H1 (cell line): ENCODE measurements at regions not wholly inside any gene's neighbourhood (a gene's known extent, or its start where the extent isn't known, plus 50 kb on each side); places are given as distances from the start of the nearest gene placed in this dataset.

Experiments used
- CTCF ChIA-PET: fragments of 300-600 bp; sonication (Branson Sonifier 250); formaldehyde crosslinking; loops from one replicate; lab custom pipeline; 2021; ENCODE audit not compliant: partially characterized antibody; lab: Charles Lee
- POLR2A ChIA-PET: fragments of 300-600 bp; sonication (Branson Sonifier 250); formaldehyde crosslinking; loops from one replicate; lab custom pipeline; 2021; ENCODE audit warnings: inconsistent platforms; ENCODE audit not compliant: partially characterized antibody; lab: Charles Lee
- DNase-seq, 2 experiments: peaks; one replicate each; pipeline versions ENCODE4 v3.0.0 to v3.0.0-alpha.2; 2010 to 2022; ENCODE audit warnings: low spot score in 2 of 2, low read depth in 1 of 2, mixed read lengths in 1 of 2
- FAIRE-seq: peaks from 2 replicates; lab custom pipeline; 2011; peaks lifted over from hg19 to GRCh38; lab: Jason Lieb, UNC
- H2AFZ ChIP-seq: 2 replicates; pipeline ENCODE4 v1.8.1; 2012; ENCODE audit warnings: low read length, inconsistent platforms
- H2AK5ac ChIP-seq: 2 replicates; pipeline ENCODE4 v1.6.1; 2013; ENCODE audit warnings: low read depth, low read length
- H2BK120ac ChIP-seq: replicated peaks from 2 replicates; pipeline ENCODE3; 2013; ENCODE audit warnings: low read depth, low read length, inconsistent platforms
- H2BK12ac ChIP-seq: 2 replicates; pipeline ENCODE4 v1.6.1; 2013; ENCODE audit warnings: low read depth, low read length
- H2BK15ac ChIP-seq: 2 replicates; pipeline ENCODE4 v1.6.1; 2013; ENCODE audit warnings: low read length
- H2BK20ac ChIP-seq: 2 replicates; pipeline ENCODE4 v1.6.1; 2013; ENCODE audit warnings: low read length
- H2BK5ac ChIP-seq: 2 replicates; pipeline ENCODE4 v1.6.1; 2013; ENCODE audit warnings: low read depth, low read length
- H3K14ac ChIP-seq: 2 replicates; pipeline ENCODE4 v1.6.1; 2013; ENCODE audit warnings: inconsistent platforms; ENCODE audit not compliant: insufficient read length
- H3K18ac ChIP-seq: 2 replicates; pipeline ENCODE4 v1.6.1; 2013; ENCODE audit warnings: low read length; ENCODE audit errors: extremely low read depth
- H3K23ac ChIP-seq: 2 replicates; pipeline ENCODE4 v1.6.1; 2013; ENCODE audit warnings: inconsistent platforms; ENCODE audit not compliant: insufficient read length
- H3K23me2 ChIP-seq: 2 replicates; pipeline ENCODE4 v1.6.1; 2013; ENCODE audit warnings: low read depth, low read length
- H3K27ac ChIP-seq: 2 replicates; pipeline ENCODE4 v1.6.1; 2011; ENCODE audit warnings: low read depth, low read length, inconsistent platforms
- H3K27me3 ChIP-seq, 4 experiments: replicated peaks in 1 of 4; 1 replicate in 1 of 4; 2 replicates in 3 of 4; pipeline versions ENCODE4 v1.6.1 to v1.8.1; 2011 to 2013; ENCODE audit warnings: low read length in 3 of 4, mild to moderate bottlenecking in 3 of 4, inconsistent platforms in 2 of 4, mixed read lengths in 2 of 4, moderate library complexity in 1 of 4; ENCODE audit not compliant: control insufficient read depth in 3 of 4, insufficient read depth in 3 of 4; ENCODE audit errors: extremely low read depth in 1 of 4
- H3K36me3 ChIP-seq, 4 experiments: 2 replicates each; pipeline versions ENCODE4 v1.6.1 to v1.8.1; 2011 to 2013; ENCODE audit warnings: mild to moderate bottlenecking in 4 of 4, low read length in 3 of 4, moderate library complexity in 2 of 4, control low read depth in 1 of 4, inconsistent platforms in 1 of 4; ENCODE audit not compliant: insufficient read depth in 4 of 4, control insufficient read depth in 2 of 4
- H3K4ac ChIP-seq: replicated peaks from 2 replicates; pipeline ENCODE3; 2013; ENCODE audit warnings: low read length, low read depth, mixed read lengths, inconsistent platforms; ENCODE audit not compliant: insufficient read length
- H3K4me1 ChIP-seq, 4 experiments: replicated peaks in 1 of 4; 1 replicate in 1 of 4; 2 replicates in 3 of 4; pipeline versions ENCODE4 v1.6.1 to v1.8.1; 2011 to 2013; ENCODE audit warnings: low read length in 3 of 4, inconsistent platforms in 2 of 4, mixed read lengths in 1 of 4; ENCODE audit not compliant: insufficient read depth in 4 of 4, control insufficient read depth in 3 of 4
- H3K4me2 ChIP-seq, 2 experiments: 2 replicates each; pipeline versions ENCODE4 v1.6.1 to v1.8.1; 2011 to 2013; ENCODE audit warnings: low read depth in 2 of 2, low read length in 2 of 2, control low read depth in 1 of 2, inconsistent platforms in 1 of 2, mild to moderate bottlenecking in 1 of 2; ENCODE audit not compliant: insufficient read depth in 1 of 2
- H3K4me3 ChIP-seq, 4 experiments: fragments of 200-600, 300-600 bp in 1 of 4; sonication (generic), shearing (Covaris generic), sonication (Bioruptor Twin) in 1 of 4; 2 replicates each; pipeline versions ENCODE4 v1.5.1 to v1.8.1; 2011 to 2016; ENCODE audit warnings: low read length in 4 of 4, low read depth in 3 of 4, control low read depth in 2 of 4, inconsistent platforms in 2 of 4, mild to moderate bottlenecking in 2 of 4, mixed read lengths in 1 of 4, moderate library complexity in 1 of 4; ENCODE audit not compliant: insufficient read depth in 2 of 4; ENCODE audit errors: extremely low read depth in 1 of 4
- H3K56ac ChIP-seq: replicated peaks from 2 replicates; pipeline ENCODE3; 2013; ENCODE audit warnings: low read depth, mild to moderate bottlenecking, mixed read lengths, low read length, inconsistent platforms; ENCODE audit not compliant: insufficient read length
- H3K79me1 ChIP-seq: 2 replicates; pipeline ENCODE4 v1.6.1; 2013; ENCODE audit warnings: low read depth, low read length, control low read depth
- H3K79me2 ChIP-seq, 2 experiments: 2 replicates each; pipeline versions ENCODE4 v1.6.1 to v1.8.1; 2012 to 2013; ENCODE audit warnings: low read length in 2 of 2, mild to moderate bottlenecking in 2 of 2, inconsistent platforms in 1 of 2; ENCODE audit not compliant: insufficient read depth in 2 of 2, control insufficient read depth in 1 of 2
- H3K9ac ChIP-seq, 4 experiments: replicated peaks in 1 of 4; 1 replicate in 1 of 4; 2 replicates in 3 of 4; pipeline versions ENCODE4 v1.6.1 to v1.8.1; 2011 to 2013; ENCODE audit warnings: low read depth in 3 of 4, low read length in 3 of 4, control low read depth in 2 of 4, mild to moderate bottlenecking in 2 of 4, moderate library complexity in 2 of 4, inconsistent platforms in 1 of 4; ENCODE audit errors: extremely low read depth in 1 of 4
- H3K9me3 ChIP-seq, 2 experiments: 2 replicates each; pipeline versions ENCODE4 v1.6.1 to v1.8.1; 2012 to 2013; ENCODE audit warnings: mild to moderate bottlenecking in 2 of 2, moderate library complexity in 2 of 2, control low read depth in 1 of 2, inconsistent platforms in 1 of 2, low read depth in 1 of 2, low read length in 1 of 2, mixed read lengths in 1 of 2; ENCODE audit not compliant: insufficient read depth in 2 of 2
- H4K20me1 ChIP-seq, 2 experiments: replicated peaks in 1 of 2; 2 replicates each; pipeline versions ENCODE3 to v1.8.1; 2011 to 2013; ENCODE audit warnings: inconsistent platforms in 2 of 2, low read length in 2 of 2, mild to moderate bottlenecking in 1 of 2; ENCODE audit not compliant: insufficient read depth in 2 of 2, control insufficient read depth in 1 of 2
- H4K5ac ChIP-seq: 2 replicates; pipeline ENCODE4 v1.6.1; 2013; ENCODE audit warnings: low read length, low read depth, mixed read lengths, inconsistent platforms; ENCODE audit not compliant: insufficient read length
- H4K8ac ChIP-seq: 2 replicates; pipeline ENCODE4 v1.8.0; 2013; ENCODE audit warnings: mild to moderate bottlenecking, moderate library complexity, low read length, inconsistent platforms; ENCODE audit not compliant: insufficient read depth; ENCODE audit errors: extremely low read depth
- H4K91ac ChIP-seq: replicated peaks from 2 replicates; pipeline ENCODE3; 2013; ENCODE audit warnings: low read length, mixed read lengths, inconsistent platforms; ENCODE audit not compliant: insufficient read length
- BCL11A ChIP-seq, 2 experiments: IDR thresholded peaks; one replicate each; pipeline ENCODE4 v1.6.1; 2011; ENCODE audit warnings: low read depth in 2 of 2, low read length in 2 of 2, mild to moderate bottlenecking in 2 of 2
- E2F6 ChIP-seq: IDR thresholded peaks from 2 replicates; pipeline ENCODE4 v1.6.1; 2012; ENCODE audit warnings: inconsistent platforms
- EP300 ChIP-seq, 2 experiments: IDR thresholded peaks; 1 replicate in 1 of 2; 2 replicates in 1 of 2; pipeline ENCODE4 v1.6.1; 2011 to 2012; ENCODE audit warnings: low read depth in 2 of 2, low read length in 2 of 2, mild to moderate bottlenecking in 2 of 2, borderline replicate concordance in 1 of 2, inconsistent platforms in 1 of 2, moderate library complexity in 1 of 2
- POLR2A ChIP-seq, 2 experiments: IDR thresholded peaks; 1 replicate in 1 of 2; 2 replicates in 1 of 2; pipeline ENCODE4 v1.6.1; 2011; ENCODE audit warnings: low read depth in 2 of 2, low read length in 2 of 2, mild to moderate bottlenecking in 2 of 2; ENCODE audit errors: control extremely low read depth in 1 of 2
- RBBP5 ChIP-seq: IDR thresholded peaks from 2 replicates; pipeline ENCODE4 v1.7.1; 2012; ENCODE audit warnings: low read depth, mild to moderate bottlenecking, inconsistent platforms, low read length, moderate library complexity, borderline replicate concordance
- SAP30 ChIP-seq: fragments of 300-600 bp; sonication (generic); IDR thresholded peaks from 2 replicates; pipeline ENCODE4 v1.7.1; 2012; ENCODE audit warnings: low read length, moderate library complexity, mild to moderate bottlenecking, inconsistent platforms; ENCODE audit not compliant: insufficient read depth, insufficient replicate concordance
- SIN3A ChIP-seq, 2 experiments: IDR thresholded peaks in 1 of 2; conservative IDR thresholded peaks in 1 of 2; 2 replicates each; pipeline ENCODE4 v1.6.1; 2011 to 2012; ENCODE audit warnings: low read length in 2 of 2, improper control_type of control experiment in 1 of 2, low read depth in 1 of 2, mild to moderate bottlenecking in 1 of 2
- SIRT6 ChIP-seq: IDR thresholded peaks from one replicate; pipeline ENCODE4 v1.7.1; 2012; ENCODE audit warnings: low read length, inconsistent platforms
- SP4 ChIP-seq: IDR thresholded peaks from 2 replicates; pipeline ENCODE4 v1.6.1; 2012; ENCODE audit warnings: low read length, inconsistent platforms
- WGBS, 2 experiments: shearing (Covaris generic) in 1 of 2; methylation state at CpG; one replicate each; pipeline versions ENCODE4 v1.1.6 to v1.1.7; 2013 to 2015; ENCODE audit warnings: low lambda C conversion rate in 2 of 2, mixed read lengths in 2 of 2, inconsistent platforms in 1 of 2, low coverage in 1 of 2, missing lambda C conversion rate in 1 of 2; ENCODE audit not compliant: insufficient replicate concordance in 2 of 2, insufficient coverage in 1 of 2, insufficient read length in 1 of 2; ENCODE audit errors: extremely low coverage in 1 of 2, missing lambda C conversion rate in 1 of 2; 5-methylcytosine and 5-hydroxymethylcytosine counted together

GRCh38 chr4:135533053-135533452 is 1331.5 kb upstream of the PABPC4L start:
- no peak overlapping the region for H3K4me3 ChIP-seq
- no peaks in the 10 kb centered on the region for H3K4me1 ChIP-seq
- H3K18ac ChIP-seq = no peak overlapping the region
- 90% methylated on average over 4 of the region's 4 CpGs; no CpG with 5 or more reads in 1 of the 2 experiments for WGBS, 2 experiments
- H2AK5ac ChIP-seq = no peak overlapping the region
- no peak overlapping the region for H3K27ac ChIP-seq
- FAIRE-seq (no peak), DNase-seq (no peak)
- H3K9me3 ChIP-seq = no peaks in the 10 kb centered on the region
- H2BK120ac ChIP-seq = no peak overlapping the region
- H3K36me3 ChIP-seq = no peaks in the 10 kb centered on the region
- TF ChIP-seq SIN3A (conservative IDR thresholded peaks at IDR 0.05 in 1 of 2, IDR thresholded peaks at IDR 0.05 in 1 of 2; ENCODE audit: low read depth in 1 of 2, low read length in 2 of 2) (no peak), BCL11A (IDR thresholded peaks at IDR 0.05; ENCODE audit: low read depth in 2 of 2, low read length in 2 of 2) (no peak), EP300 (IDR thresholded peaks at IDR 0.05; ENCODE audit: borderline replicate concordance in 1 of 2, low read depth in 2 of 2, low read length in 2 of 2) (no peak), SP4 (no peak), RBBP5 (no peak), POLR2A (IDR thresholded peaks at IDR 0.05; ENCODE audit: control extremely low read depth in 1 of 2, low read depth in 2 of 2, low read length in 2 of 2) (no peak), SIRT6 (no peak), E2F6 (no peak), SAP30 (no peak)
- no peak overlapping the region for H3K4ac ChIP-seq
- H3K79me1 ChIP-seq = no peaks in the 10 kb centered on the region
- no peak overlapping the region for H3K4me2 ChIP-seq
- no peak overlapping the region for H2BK12ac ChIP-seq
- H3K79me2 ChIP-seq = no peaks in the 10 kb centered on the region
- H4K20me1 ChIP-seq = no peaks in the 10 kb centered on the region
- H3K23me2 ChIP-seq = no peaks in the 10 kb centered on the region
- no peak overlapping the region for H4K91ac ChIP-seq
- no peak overlapping the region for H3K56ac ChIP-seq
- H4K5ac ChIP-seq = no peak overlapping the region
- no peaks in the 10 kb centered on the region for H3K27me3 ChIP-seq
- no peak overlapping the region for H4K8ac ChIP-seq
- no peak overlapping the region for H3K14ac ChIP-seq
- ChIA-PET CTCF (no interaction called here), POLR2A (interaction anchor here (0.7 kb wide), 1 partner anchor 451 kb away, joined by 3 read pairs; no protein-coding TSS in a partner anchor)
- H3K9ac ChIP-seq = no peak overlapping the region
- H2BK20ac ChIP-seq = no peak overlapping the region
- no peak overlapping the region for H2BK5ac ChIP-seq
- no peak overlapping the region for H2BK15ac ChIP-seq
- H2AFZ ChIP-seq = no peak overlapping the region
- no peak overlapping the region for H3K23ac ChIP-seq
